Skin of body (tissue), 1 donor: ENCODE measurements at regions not wholly inside any gene's neighbourhood (a gene's known extent, or its start where the extent isn't known, plus 50 kb on each side); places are given as distances from the start of the nearest gene placed in this dataset.

Experiments
- DNase-seq: peaks from one replicate; lab custom pipeline; 2025; lab: John Stamatoyannopoulos, UW

DNA sequence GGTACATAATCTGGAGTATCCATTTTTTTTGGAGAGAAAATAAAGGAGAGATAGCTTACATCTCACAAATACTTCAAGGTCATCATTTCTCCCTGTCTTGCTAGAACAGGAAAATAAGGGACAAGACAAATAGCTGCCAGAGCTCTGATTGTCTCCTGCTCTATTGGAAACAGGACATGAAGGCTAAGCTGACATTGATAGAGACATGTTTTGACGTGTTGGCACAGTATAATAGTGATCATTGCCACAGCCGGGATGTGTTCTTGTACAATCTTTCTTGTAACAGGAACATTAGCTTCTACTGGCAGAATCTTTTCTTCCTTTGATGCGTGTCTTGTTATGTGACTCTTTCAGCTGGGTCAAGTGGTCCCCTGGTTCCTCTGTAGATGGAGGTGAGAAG lies 279.3 kb upstream of the MTPN start:
- DNase-seq = no peak

DNA sequence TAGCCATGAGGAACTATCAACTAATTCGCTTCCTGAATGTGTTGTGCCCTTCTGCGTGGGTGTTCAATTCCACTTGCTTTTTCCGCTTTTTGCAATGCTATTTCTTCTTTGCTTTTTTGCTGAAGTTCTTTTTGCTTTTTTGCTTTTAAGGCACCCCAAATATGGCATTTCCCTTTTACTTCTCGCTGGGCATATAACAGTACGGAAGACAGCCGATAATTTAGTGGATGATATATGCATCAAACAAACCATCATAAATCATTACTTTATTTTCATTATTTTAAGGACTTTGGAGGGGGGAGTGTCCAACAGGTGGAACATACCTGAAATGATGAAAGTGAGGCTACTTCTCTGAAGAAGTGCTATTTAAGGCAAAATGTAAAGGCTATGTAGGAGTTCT lies 277.0 kb upstream of the MTPN start:
- no peak for DNase-seq

DNA sequence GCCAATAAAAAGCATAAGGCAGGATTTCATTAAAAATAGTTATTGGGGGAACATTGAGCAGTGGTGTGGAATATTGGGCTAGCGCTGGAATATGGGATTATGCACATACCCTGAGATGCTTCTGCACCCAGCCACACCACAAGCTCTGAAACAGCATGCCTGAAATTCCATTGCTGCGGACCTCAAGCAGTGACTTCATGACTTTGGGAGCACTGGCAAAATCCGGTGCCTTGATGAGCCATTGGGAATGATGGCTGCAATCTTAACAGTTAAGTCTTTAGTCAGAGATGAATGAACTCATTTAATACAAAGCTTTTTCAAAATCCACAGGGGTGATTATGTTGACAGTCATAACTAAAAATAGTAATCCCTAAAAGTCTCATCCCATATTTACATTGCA lies 274.7 kb upstream of the MTPN start:
- no peak for DNase-seq

- no peak for DNase-seq
These were observed 270.1 kb upstream of the MTPN start for GRCh38 chr7:136247211-136247610.

- DNase-seq = no peak
These were observed 268.3 kb upstream of the MTPN start for GRCh38 chr7:136245327-136246004.

DNA sequence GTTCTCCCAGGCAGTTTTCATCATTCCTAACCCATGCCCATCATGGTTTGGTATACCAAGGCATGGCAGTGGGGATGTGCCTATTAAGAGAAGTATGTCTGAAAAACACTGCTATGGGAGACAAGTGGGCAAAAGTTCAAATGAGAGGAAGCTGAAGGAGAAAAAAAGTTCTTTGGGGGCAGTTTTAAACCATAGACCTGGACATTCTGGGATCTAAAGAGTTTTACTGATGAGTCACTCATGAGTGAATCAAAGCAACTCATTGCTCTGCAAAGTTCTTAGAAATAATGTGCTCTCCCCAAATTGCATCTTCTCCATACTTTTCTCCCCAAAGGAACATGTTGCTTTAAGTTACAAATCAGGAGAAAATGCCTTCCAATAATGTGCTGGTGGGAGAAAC lies 256.9 kb upstream of the MTPN start:
- DNase-seq = no peak

- no peak for DNase-seq
These were observed 253.1 kb upstream of the MTPN start for GRCh38 chr7:136230210-136230609.

DNA sequence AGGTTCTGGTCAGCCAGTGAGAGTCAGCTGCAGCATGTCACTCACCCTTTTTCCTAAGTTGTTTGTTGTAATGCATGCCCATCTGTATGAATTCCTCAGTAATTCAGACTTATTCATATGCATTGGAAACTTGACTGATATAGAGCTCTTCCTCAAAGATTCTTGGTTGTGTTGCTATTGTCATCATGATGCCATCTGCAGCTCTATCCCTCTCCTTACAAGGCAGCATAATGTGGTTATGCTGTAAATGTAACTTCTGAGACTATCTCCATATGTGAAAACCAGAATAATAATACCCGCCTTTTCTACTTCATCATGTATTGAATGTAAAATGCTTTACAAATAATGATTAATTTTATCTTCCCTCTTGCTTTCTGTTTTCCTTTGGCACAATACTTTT lies 252.6 kb upstream of the MTPN start:
- no peak for DNase-seq

- DNase-seq = no peak
These were observed 251.0 kb upstream of the MTPN start for GRCh38 chr7:136228171-136228570.

- no peak for DNase-seq
These were observed 237.2 kb upstream of the MTPN start for GRCh38 chr7:136214356-136214755.

DNA sequence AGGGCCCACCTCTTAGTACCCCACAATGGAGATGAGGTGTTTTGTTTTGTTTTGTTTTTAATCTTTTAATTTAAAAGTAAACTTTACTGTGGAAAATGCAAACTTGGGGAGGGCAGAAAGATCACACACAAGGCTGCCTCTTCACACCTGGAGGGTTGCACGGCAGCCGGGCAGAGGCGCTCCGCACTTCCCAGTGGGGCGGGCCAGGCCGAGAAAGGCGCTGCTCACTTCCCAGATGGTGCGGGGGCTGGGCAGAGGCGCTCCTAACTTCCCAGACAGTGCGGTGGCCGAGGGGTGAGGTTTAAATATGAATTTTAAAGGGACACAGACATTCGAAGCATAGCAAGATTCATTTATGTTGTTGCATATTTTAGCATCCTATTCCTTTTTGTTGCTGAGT lies 235.9 kb upstream of the MTPN start:
- no peak for DNase-seq

DNA sequence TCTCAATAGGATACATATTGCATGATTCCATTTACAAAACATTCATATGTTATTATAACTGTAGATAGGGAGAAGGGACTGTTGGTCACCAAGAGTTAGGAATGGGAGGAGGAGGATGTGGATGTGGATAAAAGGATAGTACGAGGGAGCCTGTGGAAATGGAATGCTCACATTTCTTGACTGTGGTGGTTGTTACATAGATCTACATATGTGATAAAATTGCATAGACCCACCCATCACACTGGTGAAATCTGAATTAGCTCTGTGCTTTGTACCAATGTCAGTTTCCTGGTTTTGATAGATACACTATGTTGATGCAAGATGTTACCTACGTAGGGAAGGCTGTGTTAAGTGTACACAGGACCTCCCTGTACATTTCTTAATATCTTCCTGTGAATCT lies 233.5 kb upstream of the MTPN start:
- no peak for DNase-seq

GRCh38 chr7:136210079-136210478 lies 232.9 kb upstream of the MTPN start:
- DNase-seq = no peak

GRCh38 chr7:136205956-136206355 lies 228.8 kb upstream of the MTPN start:
- no peak for DNase-seq

GRCh38 chr7:136198168-136198567 lies 221.0 kb upstream of the MTPN start:
- no peak for DNase-seq

- DNase-seq = no peak
These were observed 217.7 kb upstream of the MTPN start for GRCh38 chr7:136194878-136195277.

DNA sequence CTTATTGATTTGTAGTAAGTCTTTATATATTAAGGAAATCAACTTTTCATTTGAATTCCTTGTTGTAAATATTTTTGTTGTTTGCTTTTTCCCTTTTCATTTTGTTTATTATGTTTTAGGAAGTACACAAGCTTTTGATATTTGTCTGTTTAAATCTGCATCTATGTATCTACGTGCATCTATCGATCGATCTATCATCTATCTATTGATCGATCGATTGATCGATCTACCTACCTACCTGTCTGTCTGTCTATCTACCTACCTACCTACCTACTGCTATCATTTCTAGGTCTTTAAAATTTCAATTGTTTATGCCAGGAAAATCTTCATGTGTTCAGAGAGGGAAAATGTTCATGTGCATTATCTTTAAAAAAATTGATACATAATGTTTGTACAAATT lies 216.8 kb upstream of the MTPN start:
- no peak for DNase-seq

- no peak for DNase-seq
These were observed 212.4 kb upstream of the MTPN start for GRCh38 chr7:136189506-136189998.

- DNase-seq = no peak
These were observed 209.1 kb upstream of the MTPN start for GRCh38 chr7:136186281-136186680.

GRCh38 chr7:136184719-136185118 lies 207.6 kb upstream of the MTPN start:
- no peak for DNase-seq

DNA sequence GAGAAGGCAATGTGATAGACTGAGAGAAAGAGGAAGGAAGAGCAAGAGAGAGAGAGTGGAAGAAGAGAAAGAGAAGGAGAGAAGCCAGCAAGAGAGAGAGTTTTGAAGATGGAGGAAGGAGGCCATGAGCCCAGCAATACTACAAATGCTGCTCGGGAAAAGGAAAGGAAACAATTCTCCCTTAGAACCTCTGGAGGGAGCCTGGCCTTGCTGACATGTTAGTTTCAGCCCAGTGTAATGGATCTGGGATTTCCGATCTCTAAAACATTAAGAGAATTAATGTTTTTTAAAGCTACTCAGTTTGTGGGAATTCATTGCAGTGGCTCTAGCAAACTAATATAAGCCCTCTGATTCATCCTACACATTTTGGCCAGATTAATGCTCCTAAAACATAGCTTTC lies 206.8 kb upstream of the MTPN start:
- no peak for DNase-seq

GRCh38 chr7:136180984-136181383 lies 203.8 kb upstream of the MTPN start:
- DNase-seq = no peak

DNA sequence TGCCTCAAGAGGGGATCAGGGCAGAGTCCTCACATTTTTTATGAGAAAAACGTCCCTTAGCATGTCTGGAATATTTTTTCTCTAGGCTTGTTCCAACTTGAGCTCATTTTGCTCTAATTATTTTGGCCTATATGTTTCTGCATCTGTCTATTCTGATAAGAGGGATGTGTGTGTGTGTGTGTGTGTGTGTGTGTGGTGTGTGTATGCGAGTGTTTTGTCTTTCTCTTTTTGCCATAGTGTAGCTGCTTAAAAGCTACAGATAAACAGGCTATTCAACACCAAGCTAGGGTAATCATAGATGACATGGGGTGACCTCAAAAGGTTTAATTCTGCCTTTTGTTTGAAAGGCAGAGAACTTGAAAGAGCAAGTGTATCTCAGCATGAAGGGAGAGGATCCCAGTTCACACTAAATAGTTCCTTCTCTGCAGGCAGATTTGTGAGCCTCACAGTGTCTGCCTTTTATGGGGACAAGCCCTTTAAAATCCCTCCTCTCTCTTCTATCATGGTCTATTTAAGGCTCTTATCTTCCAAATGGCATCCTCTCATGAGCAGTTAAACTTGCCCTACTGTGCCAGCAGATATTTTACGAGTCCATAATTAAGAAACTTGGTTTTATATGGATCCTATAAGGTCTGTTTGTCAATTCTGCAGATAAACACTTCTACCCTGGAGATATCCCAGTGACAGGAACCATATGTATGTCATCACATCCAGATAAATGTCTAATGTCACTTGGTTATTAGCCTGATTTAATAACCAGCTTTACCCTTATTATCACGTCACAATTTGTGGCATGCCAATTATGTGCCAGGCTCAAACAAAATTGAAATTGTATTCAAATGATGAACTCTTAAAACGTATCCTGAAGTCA lies 202.9 kb upstream of the MTPN start:
- no peak for DNase-seq
